Ovary (tissue), 3 donors: ENCODE measurements at regions not wholly inside any gene's neighbourhood (a gene's known extent, or its start where the extent isn't known, plus 50 kb on each side); places are given as distances from the start of the nearest gene placed in this dataset.

Source experiments
- CTCF ChIP-seq, 3 donors: fragments of 450-650 bp in 2 of 3; fragments of 200-600 bp in 1 of 3; IDR thresholded peaks; one replicate each; pipeline versions ENCODE4 v1.5.1 to v1.8.0; 2016 to 2022; ENCODE audit warnings: antibody characterized with exemption in 3 of 3, mild to moderate bottlenecking in 1 of 3
- POLR2A ChIP-seq: fragments of 450-650 bp; IDR thresholded peaks from one replicate; pipeline ENCODE4 v1.6.1; 2017; ENCODE audit warnings: antibody characterized with exemption, mild to moderate bottlenecking, moderate library complexity
- donor health status: DM: no; HTN: no; CAD: no.

GRCh38 chr2:212854771-212855170 is 296.6 kb downstream of the IKZF2 start:
- TF ChIP-seq CTCF (IDR thresholded peaks at IDR 0.05) (no peak), POLR2A (no peak)
